ENCODE measurements at regions not wholly inside any gene's neighbourhood (a gene's known extent, or its start where the extent isn't known, plus 50 kb on each side); places are given as distances from the start of the nearest gene placed in this dataset.
"Not testable (repeated sequence)": the region's sequence is repeated elsewhere in the genome, so short reads cannot be mapped to it uniquely, and the experiment has no call there.

GRCh38 chr5:23800307-23800706, 292.9 kb downstream of the PRDM9 start:
- TF ChIP-seq CTCF, EP300, POLR2A (IDR thresholded peaks at IDR 0.05): not testable (repeated sequence)
